ENCODE measurements at regions not wholly inside any gene's neighbourhood (a gene's known extent, or its start where the extent isn't known, plus 50 kb on each side); places are given as distances from the start of the nearest gene placed in this dataset.

DNA sequence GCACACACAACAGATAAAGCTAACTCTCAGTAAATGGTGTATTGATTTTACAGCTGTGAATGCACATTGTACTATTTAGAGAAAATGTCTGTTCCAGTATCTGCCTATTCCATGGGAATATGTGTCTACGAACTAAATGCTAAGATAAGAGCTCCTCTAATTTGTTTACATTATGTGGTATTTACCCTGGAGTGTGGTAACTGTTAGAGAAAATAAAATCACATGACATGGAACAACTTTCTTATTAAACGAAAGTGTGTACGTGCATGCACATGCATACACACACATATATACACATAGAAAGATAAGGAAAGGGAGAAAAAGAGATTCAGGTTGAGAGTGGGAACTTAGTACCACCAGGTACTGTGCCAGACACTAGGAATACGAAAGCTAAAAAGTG, 1151.7 kb upstream of the TENM4 start:
- no peak overlapping the region for H3K4me3 Mint-ChIP-seq
- H3K4me1 Mint-ChIP-seq (ENCODE audit: low read depth): no peaks in the 10 kb centered on the region
- no peaks in the 10 kb centered on the region for H3K36me3 Mint-ChIP-seq (ENCODE audit: low read depth)
- H3K9me3 Mint-ChIP-seq: peaks cover 7% of the 10 kb centered on the region
- no peaks in the 10 kb centered on the region for H3K27me3 Mint-ChIP-seq (ENCODE audit: low read depth)
- H3K27ac Mint-ChIP-seq: no peak overlapping the region

DNA sequence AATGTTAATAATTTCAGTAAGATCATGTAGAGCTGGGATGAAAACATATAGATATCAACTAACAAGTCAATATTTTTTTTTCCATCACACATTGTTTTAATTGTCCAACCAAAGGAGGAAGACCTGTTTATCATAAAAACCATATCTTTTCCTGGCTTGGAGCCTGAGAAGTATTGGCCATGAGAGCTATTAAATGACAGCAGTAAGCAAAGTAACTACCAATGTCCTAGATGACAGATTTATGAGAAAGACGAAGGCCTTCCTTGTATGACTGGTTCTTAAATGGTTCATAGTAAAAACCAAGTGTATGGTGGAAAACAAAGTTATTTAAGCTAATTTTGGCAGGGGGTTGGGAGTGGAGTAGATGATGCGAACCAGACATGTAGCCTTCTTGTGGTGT, 1147.1 kb upstream of the TENM4 start:
- Mint-ChIP-seq H3K36me3 (ENCODE audit: low read depth) (no peaks in the 10 kb centered on the region), H3K4me1 (ENCODE audit: low read depth) (no peaks in the 10 kb centered on the region), H3K4me3 (no peak overlapping the region), H3K27ac (no peak overlapping the region), H3K27me3 (ENCODE audit: low read depth) (no peaks in the 10 kb centered on the region), H3K9me3 (peaks cover 5% of the 10 kb centered on the region)

DNA sequence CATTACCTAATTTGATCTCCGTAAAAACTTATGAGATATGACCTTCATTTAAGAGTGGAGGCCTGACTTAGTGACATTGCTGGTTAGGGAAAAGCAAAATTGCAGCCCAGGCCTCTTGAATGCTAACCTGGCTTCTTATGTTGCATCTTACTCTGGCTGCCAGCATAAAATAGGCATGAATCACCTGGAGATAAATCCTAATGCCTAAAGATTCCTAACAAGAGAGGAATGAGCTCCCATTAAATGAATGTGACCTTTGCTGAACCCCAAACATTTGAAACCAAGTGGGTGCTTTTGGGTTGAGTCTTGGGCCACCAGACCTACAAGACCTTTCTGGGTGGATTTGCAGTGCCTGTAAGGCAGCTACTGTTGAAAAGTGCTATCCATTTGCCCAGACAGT, 1145.6 kb upstream of the TENM4 start:
- no peaks in the 10 kb centered on the region for H3K36me3 Mint-ChIP-seq (ENCODE audit: low read depth)
- no peak overlapping the region for H3K4me3 Mint-ChIP-seq
- no peaks in the 10 kb centered on the region for H3K27me3 Mint-ChIP-seq (ENCODE audit: low read depth)
- no peak overlapping the region for H3K27ac Mint-ChIP-seq
- no peaks in the 10 kb centered on the region for H3K4me1 Mint-ChIP-seq (ENCODE audit: low read depth)
- H3K9me3 Mint-ChIP-seq: no peaks in the 10 kb centered on the region

GRCh38 chr11:80584661-80585060, 1143.8 kb upstream of the TENM4 start:
- H3K4me1 Mint-ChIP-seq (ENCODE audit: low read depth): no peaks in the 10 kb centered on the region
- H3K9me3 Mint-ChIP-seq: no peaks in the 10 kb centered on the region
- H3K27ac Mint-ChIP-seq: no peak overlapping the region
- H3K27me3 Mint-ChIP-seq (ENCODE audit: low read depth): no peaks in the 10 kb centered on the region
- H3K4me3 Mint-ChIP-seq: no peak overlapping the region
- no peaks in the 10 kb centered on the region for H3K36me3 Mint-ChIP-seq (ENCODE audit: low read depth)

- Mint-ChIP-seq H3K4me1 (ENCODE audit: low read depth) (no peaks in the 10 kb centered on the region), H3K9me3 (peaks cover 15% of the 10 kb centered on the region), H3K36me3 (ENCODE audit: low read depth) (no peaks in the 10 kb centered on the region), H3K4me3 (no peak overlapping the region), H3K27ac (no peak overlapping the region), H3K27me3 (ENCODE audit: low read depth) (no peaks in the 10 kb centered on the region)
Measured at GRCh38 chr11:80569832-80570231, 1129.0 kb upstream of the TENM4 start.

GRCh38 chr11:80565231-80565630, 1124.4 kb upstream of the TENM4 start:
- Mint-ChIP-seq H3K36me3 (ENCODE audit: low read depth) (no peaks in the 10 kb centered on the region), H3K27ac (no peak overlapping the region), H3K9me3 (no peaks in the 10 kb centered on the region), H3K4me1 (ENCODE audit: low read depth) (no peaks in the 10 kb centered on the region), H3K4me3 (no peak overlapping the region), H3K27me3 (ENCODE audit: low read depth) (no peaks in the 10 kb centered on the region)

GRCh38 chr11:80562523-80563125, 1121.8 kb upstream of the TENM4 start:
- Mint-ChIP-seq H3K9me3 (peaks cover 8% of the 10 kb centered on the region), H3K36me3 (ENCODE audit: low read depth) (no peaks in the 10 kb centered on the region), H3K4me3 (no peak overlapping the region), H3K27me3 (ENCODE audit: low read depth) (no peaks in the 10 kb centered on the region), H3K4me1 (ENCODE audit: low read depth) (no peaks in the 10 kb centered on the region), H3K27ac (no peak overlapping the region)

- Mint-ChIP-seq H3K27me3 (ENCODE audit: low read depth) (no peaks in the 10 kb centered on the region), H3K9me3 (peaks cover 8% of the 10 kb centered on the region), H3K4me1 (ENCODE audit: low read depth) (no peaks in the 10 kb centered on the region), H3K4me3 (no peak overlapping the region), H3K36me3 (ENCODE audit: low read depth) (no peaks in the 10 kb centered on the region), H3K27ac (no peak overlapping the region)
Measured at GRCh38 chr11:80559942-80560341, 1119.1 kb upstream of the TENM4 start.

GRCh38 chr11:80553565-80553964, 1112.7 kb upstream of the TENM4 start:
- Mint-ChIP-seq H3K4me3 (no peak overlapping the region), H3K9me3 (no peaks in the 10 kb centered on the region), H3K27ac (no peak overlapping the region), H3K36me3 (ENCODE audit: low read depth) (no peaks in the 10 kb centered on the region), H3K27me3 (ENCODE audit: low read depth) (no peaks in the 10 kb centered on the region), H3K4me1 (ENCODE audit: low read depth) (no peaks in the 10 kb centered on the region)

DNA sequence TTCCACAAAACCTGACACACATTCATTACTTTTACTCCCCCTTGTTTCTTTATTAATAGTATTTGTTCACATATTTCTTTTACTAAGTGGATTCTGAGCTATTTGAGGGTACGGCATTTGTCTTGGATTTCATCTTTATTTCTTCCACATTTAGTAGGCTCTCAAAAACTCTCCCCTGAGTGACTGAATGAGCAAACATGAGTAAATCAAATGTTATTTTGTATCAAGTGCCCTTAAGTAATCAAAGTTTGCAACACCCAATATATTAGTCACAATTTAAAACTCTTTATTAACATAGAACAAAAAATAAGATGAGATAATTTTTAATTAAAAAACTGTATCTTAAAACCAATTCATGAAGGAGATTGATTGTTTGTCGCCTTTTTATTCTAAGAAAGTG, 1101.9 kb upstream of the TENM4 start:
- peaks cover 6% of the 10 kb centered on the region for H3K9me3 Mint-ChIP-seq
- H3K27me3 Mint-ChIP-seq (ENCODE audit: low read depth): no peaks in the 10 kb centered on the region
- H3K4me3 Mint-ChIP-seq: no peak overlapping the region
- H3K36me3 Mint-ChIP-seq (ENCODE audit: low read depth): no peaks in the 10 kb centered on the region
- H3K27ac Mint-ChIP-seq: no peak overlapping the region
- H3K4me1 Mint-ChIP-seq (ENCODE audit: low read depth): no peaks in the 10 kb centered on the region

GRCh38 chr11:80538040-80538439, 1097.2 kb upstream of the TENM4 start:
- H3K36me3 Mint-ChIP-seq (ENCODE audit: low read depth): no peaks in the 10 kb centered on the region
- H3K27ac Mint-ChIP-seq: no peak overlapping the region
- H3K4me3 Mint-ChIP-seq: no peak overlapping the region
- H3K27me3 Mint-ChIP-seq (ENCODE audit: low read depth): no peaks in the 10 kb centered on the region
- H3K4me1 Mint-ChIP-seq (ENCODE audit: low read depth): no peaks in the 10 kb centered on the region
- peaks cover 8% of the 10 kb centered on the region for H3K9me3 Mint-ChIP-seq

DNA sequence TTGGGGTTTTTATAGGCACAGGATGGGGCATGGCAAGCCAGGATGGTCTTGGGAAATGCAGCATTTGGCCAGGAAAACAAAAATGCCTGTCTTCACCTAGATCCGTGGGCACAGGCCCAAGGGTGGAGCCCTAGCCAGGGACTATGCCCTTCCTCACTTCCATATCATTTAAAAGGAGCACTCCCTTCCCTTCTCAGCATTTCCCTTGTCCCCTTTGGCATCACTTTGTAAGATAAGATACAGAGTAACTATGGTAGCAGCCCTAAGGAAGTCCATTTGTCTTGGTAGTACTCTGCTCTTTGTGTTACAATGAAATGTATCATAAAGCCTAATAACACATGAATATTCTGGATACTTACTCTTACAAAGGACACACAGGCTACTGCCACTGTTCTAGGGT, 1092.6 kb upstream of the TENM4 start:
- Mint-ChIP-seq H3K4me1 (ENCODE audit: low read depth) (no peaks in the 10 kb centered on the region), H3K27ac (no peak overlapping the region), H3K27me3 (ENCODE audit: low read depth) (no peaks in the 10 kb centered on the region), H3K36me3 (ENCODE audit: low read depth) (no peaks in the 10 kb centered on the region), H3K9me3 (peaks cover 13% of the 10 kb centered on the region), H3K4me3 (no peak overlapping the region)

- Mint-ChIP-seq H3K4me1 (ENCODE audit: low read depth) (no peaks in the 10 kb centered on the region), H3K4me3 (no peak overlapping the region), H3K36me3 (ENCODE audit: low read depth) (no peaks in the 10 kb centered on the region), H3K9me3 (peaks cover 16% of the 10 kb centered on the region), H3K27ac (no peak overlapping the region), H3K27me3 (ENCODE audit: low read depth) (no peaks in the 10 kb centered on the region)
Measured at GRCh38 chr11:80532633-80533232, 1091.9 kb upstream of the TENM4 start.

- Mint-ChIP-seq H3K4me1 (ENCODE audit: low read depth) (no peaks in the 10 kb centered on the region), H3K4me3 (no peak overlapping the region), H3K36me3 (ENCODE audit: low read depth) (no peaks in the 10 kb centered on the region), H3K27ac (no peak overlapping the region), H3K9me3 (peaks cover 24% of the 10 kb centered on the region), H3K27me3 (ENCODE audit: low read depth) (no peaks in the 10 kb centered on the region)
Measured at GRCh38 chr11:80529726-80530125, 1088.9 kb upstream of the TENM4 start.

GRCh38 chr11:80525663-80526405, 1085.0 kb upstream of the TENM4 start:
- Mint-ChIP-seq H3K27ac (no peak overlapping the region), H3K27me3 (ENCODE audit: low read depth) (no peaks in the 10 kb centered on the region), H3K4me3 (no peak overlapping the region), H3K9me3 (peaks cover 16% of the 10 kb centered on the region), H3K4me1 (ENCODE audit: low read depth) (no peaks in the 10 kb centered on the region), H3K36me3 (ENCODE audit: low read depth) (no peaks in the 10 kb centered on the region)
